ENCODE measurements at regions not wholly inside any gene's neighbourhood (a gene's known extent, or its start where the extent isn't known, plus 50 kb on each side); places are given as distances from the start of the nearest gene placed in this dataset.

DNA sequence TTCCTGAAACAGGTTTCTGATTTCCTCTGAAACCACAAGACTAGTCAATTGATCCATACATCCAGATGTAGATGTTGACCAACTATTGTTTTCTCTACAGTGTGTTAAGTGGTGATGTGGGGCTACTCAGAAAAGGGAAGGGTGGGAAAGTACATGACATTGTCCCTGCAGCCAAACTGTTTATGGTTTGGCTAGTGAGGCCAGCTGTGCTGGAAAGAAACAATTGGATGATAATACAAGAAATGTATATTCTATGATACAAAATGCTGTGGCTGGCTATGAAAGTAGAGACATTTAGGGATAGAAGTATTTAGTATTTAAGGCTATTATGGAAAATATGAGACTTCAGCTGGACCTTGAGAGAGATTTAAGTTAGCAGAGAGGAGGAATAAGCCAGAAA, 244.5 kb downstream of the ADGRL2 start:
- intact Hi-C loops (cut with DNase I) = no loop called here
- DNase-seq = no peak
- ATAC-seq (ENCODE audit: poor library complexity) = no peak

GRCh38 chr1:82044536-82044935, 243.8 kb downstream of the ADGRL2 start:
- intact Hi-C loops (cut with DNase I) = no loop called here
- ATAC-seq (ENCODE audit: poor library complexity) (no peak), DNase-seq (no peak)

- no peak for ATAC-seq (ENCODE audit: poor library complexity)
- intact Hi-C loops (cut with DNase I) = no loop called here
These were observed 243.4 kb downstream of the ADGRL2 start for GRCh38 chr1:82044111-82044510.

DNA sequence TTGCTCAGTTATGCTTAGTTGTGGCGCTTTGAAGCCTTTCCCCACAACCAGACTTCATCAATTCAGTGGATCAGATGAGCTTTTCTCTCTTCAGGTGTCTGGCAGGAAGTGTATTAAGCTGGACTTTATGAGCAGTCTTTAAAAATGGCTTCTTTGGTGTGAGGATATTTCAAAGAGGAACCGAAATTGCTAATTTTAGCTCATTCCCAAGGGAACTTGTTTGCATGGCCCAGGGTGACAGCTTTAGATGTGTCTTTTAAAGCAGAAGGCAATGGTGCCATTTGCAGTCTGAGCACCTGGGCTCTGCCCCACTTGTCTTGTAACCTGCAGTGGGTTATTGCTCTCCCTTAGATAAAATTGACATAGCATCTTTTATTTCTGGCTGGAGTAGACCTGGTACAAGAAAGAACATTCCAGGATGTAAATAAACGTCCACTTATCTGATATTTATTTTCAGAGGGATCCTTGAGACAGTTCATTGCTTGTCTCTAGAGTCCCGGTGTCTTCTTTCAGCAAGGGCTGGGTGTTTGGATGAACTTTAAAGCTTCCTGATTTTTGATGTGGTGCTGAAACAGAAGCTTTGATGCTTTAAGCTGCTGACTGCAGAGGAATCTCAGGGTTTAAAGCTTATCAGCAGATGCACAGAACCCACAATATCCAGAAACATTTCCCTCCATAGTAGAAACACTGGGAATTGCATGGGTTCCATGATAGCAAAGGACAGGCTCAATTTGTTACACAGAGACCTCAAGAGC, 241.7 kb downstream of the ADGRL2 start:
- ATAC-seq (ENCODE audit: poor library complexity) (no peak), DNase-seq (no peak)
- intact Hi-C loops (cut with DNase I) = no loop called here

More at GRCh38 chr1:82044111-82044510, 243.4 kb downstream of the ADGRL2 start:
- no peak for DNase-seq
